ENCODE measurements at regions not wholly inside any gene's neighbourhood (a gene's known extent, or its start where the extent isn't known, plus 50 kb on each side); places are given as distances from the start of the nearest gene placed in this dataset.

GRCh38 chr5:167819406-167819805, 472.0 kb upstream of the WWC1 start:
- DNase-seq, result no peak

- DNase-seq, result no peak
These were observed 471.1 kb upstream of the WWC1 start for GRCh38 chr5:167820101-167820990.

GRCh38 chr5:167821151-167821550, 470.3 kb upstream of the WWC1 start:
- no peak for DNase-seq

- DNase-seq, result no peak
These were observed 469.8 kb upstream of the WWC1 start for GRCh38 chr5:167821669-167822068.

GRCh38 chr5:167822241-167822640, 469.2 kb upstream of the WWC1 start:
- no peak for DNase-seq

GRCh38 chr5:167823405-167823804, 468.0 kb upstream of the WWC1 start:
- DNase-seq, result no peak

GRCh38 chr5:167827766-167828165, 463.7 kb upstream of the WWC1 start:
- DNase-seq, result no peak

GRCh38 chr5:167831754-167832504, 459.5 kb upstream of the WWC1 start:
- no peak for DNase-seq

GRCh38 chr5:167832609-167833008, 458.8 kb upstream of the WWC1 start:
- no peak for DNase-seq

- DNase-seq, result no peak
These were observed 458.0 kb upstream of the WWC1 start for GRCh38 chr5:167833456-167833855.

GRCh38 chr5:167835146-167835545, 456.3 kb upstream of the WWC1 start:
- DNase-seq, result no peak

GRCh38 chr5:167837127-167837526, 454.3 kb upstream of the WWC1 start:
- no peak for DNase-seq

- DNase-seq, result no peak
These were observed 452.4 kb upstream of the WWC1 start for GRCh38 chr5:167839065-167839464.

GRCh38 chr5:167840527-167841130, 450.8 kb upstream of the WWC1 start:
- no peak for DNase-seq

GRCh38 chr5:167843881-167844572, 447.4 kb upstream of the WWC1 start:
- DNase-seq, result no peak

GRCh38 chr5:167845952-167846351, 445.5 kb upstream of the WWC1 start:
- DNase-seq, result no peak

GRCh38 chr5:167849874-167850273, 441.6 kb upstream of the WWC1 start:
- no peak for DNase-seq

GRCh38 chr5:167850911-167851310, 440.5 kb upstream of the WWC1 start:
- DNase-seq, result no peak

- no peak for DNase-seq
These were observed 440.0 kb upstream of the WWC1 start for GRCh38 chr5:167851416-167851815.

GRCh38 chr5:167852515-167852914, 438.9 kb upstream of the WWC1 start:
- DNase-seq, result no peak

GRCh38 chr5:167853421-167853820, 438.0 kb upstream of the WWC1 start:
- DNase-seq, result no peak

- DNase-seq, result no peak
These were observed 435.6 kb upstream of the WWC1 start for GRCh38 chr5:167855818-167856217.

GRCh38 chr5:167857321-167857720, 434.1 kb upstream of the WWC1 start:
- DNase-seq, result no peak
